ENCODE measurements at regions not wholly inside any gene's neighbourhood (a gene's known extent, or its start where the extent isn't known, plus 50 kb on each side); places are given as distances from the start of the nearest gene placed in this dataset.

- H3K36me3 Mint-ChIP-seq (ENCODE audit: low read depth) = peaks cover 6% of the 10 kb centered on the region
- no peak overlapping the region for H3K4me3 Mint-ChIP-seq
- H3K27me3 Mint-ChIP-seq (ENCODE audit: low read depth) = peaks cover 3% of the 10 kb centered on the region
- H3K9me3 Mint-ChIP-seq = peaks cover 2% of the 10 kb centered on the region
- no peak for DNase-seq (ENCODE audit: low read depth, low spot score)
- H3K27ac Mint-ChIP-seq (ENCODE audit: unreplicated experiment) = no peak overlapping the region
- no peaks in the 10 kb centered on the region for H3K4me1 Mint-ChIP-seq
- no peak for TF ChIP-seq CTCF (conservative IDR thresholded peaks at IDR 0.05)
Observed at GRCh38 chr11:112374486-112375140, 114.0 kb upstream of the PLET1 start.

DNA sequence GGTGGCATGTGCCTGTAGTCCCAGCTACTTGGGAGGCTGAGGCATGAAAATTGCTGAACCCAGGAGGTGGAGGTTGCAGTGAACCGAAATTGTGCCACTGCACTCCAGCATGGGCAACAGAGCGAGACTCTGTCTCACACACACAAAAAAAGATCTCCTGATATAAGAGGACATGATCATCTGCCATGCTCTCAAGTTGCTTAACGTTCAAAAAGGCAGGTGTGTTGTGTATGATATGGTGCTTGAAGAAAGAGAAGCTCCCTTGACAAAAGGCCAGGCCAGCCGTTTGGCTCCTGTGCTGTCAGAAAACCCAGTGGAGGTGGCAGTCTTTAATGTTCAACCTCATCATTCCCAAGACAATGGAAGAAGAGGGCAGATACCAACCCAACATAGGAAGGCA is 117.3 kb upstream of the PLET1 start:
- no peaks in the 10 kb centered on the region for H3K4me1 Mint-ChIP-seq
- peaks cover under 1% of the 10 kb centered on the region for H3K9me3 Mint-ChIP-seq
- no peaks in the 10 kb centered on the region for H3K27me3 Mint-ChIP-seq (ENCODE audit: low read depth)
- no peak overlapping the region for H3K27ac Mint-ChIP-seq (ENCODE audit: unreplicated experiment)
- no peak for TF ChIP-seq CTCF (conservative IDR thresholded peaks at IDR 0.05)
- DNase-seq (ENCODE audit: low read depth, low spot score) = no peak
- no peak overlapping the region for H3K4me3 Mint-ChIP-seq
- peaks cover 5% of the 10 kb centered on the region for H3K36me3 Mint-ChIP-seq (ENCODE audit: low read depth)

- Mint-ChIP-seq H3K36me3 (ENCODE audit: low read depth) (no peaks in the 10 kb centered on the region), H3K9me3 (no peaks in the 10 kb centered on the region), H3K4me1 (no peaks in the 10 kb centered on the region), H3K27me3 (ENCODE audit: low read depth) (peaks cover 3% of the 10 kb centered on the region), H3K4me3 (no peak overlapping the region), H3K27ac (ENCODE audit: unreplicated experiment) (no peak overlapping the region)
- DNase-seq (ENCODE audit: low read depth, low spot score) = no peak
- TF ChIP-seq CTCF (conservative IDR thresholded peaks at IDR 0.05) = no peak
Observed at GRCh38 chr11:112380464-112380863, 119.8 kb upstream of the PLET1 start.

DNA sequence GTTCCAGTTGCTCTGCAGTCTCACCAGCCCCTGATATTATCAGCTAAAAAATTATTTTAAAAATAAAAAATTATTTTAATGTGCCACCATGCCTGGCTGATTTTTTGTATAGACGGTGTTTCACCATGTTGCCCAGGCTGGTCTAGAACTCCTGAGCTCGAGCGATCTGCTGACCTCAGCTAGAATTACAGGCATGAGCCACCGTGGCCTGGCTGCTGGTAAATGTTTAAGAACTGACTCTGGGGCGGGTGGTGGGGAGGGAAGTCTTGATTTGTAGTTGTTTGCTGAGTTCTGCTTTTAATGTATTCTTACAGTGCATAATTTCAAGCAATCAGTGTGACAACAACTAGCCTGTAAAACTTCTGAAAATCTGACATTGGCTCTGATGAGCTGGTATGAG is 120.9 kb upstream of the PLET1 start:
- Mint-ChIP-seq H3K4me3 (no peak overlapping the region), H3K9me3 (peaks cover 3% of the 10 kb centered on the region), H3K4me1 (no peaks in the 10 kb centered on the region), H3K27me3 (ENCODE audit: low read depth) (peaks cover 3% of the 10 kb centered on the region), H3K36me3 (ENCODE audit: low read depth) (no peaks in the 10 kb centered on the region), H3K27ac (ENCODE audit: unreplicated experiment) (no peak overlapping the region)
- TF ChIP-seq CTCF (conservative IDR thresholded peaks at IDR 0.05) = no peak
- no peak for DNase-seq (ENCODE audit: low read depth, low spot score)

DNA sequence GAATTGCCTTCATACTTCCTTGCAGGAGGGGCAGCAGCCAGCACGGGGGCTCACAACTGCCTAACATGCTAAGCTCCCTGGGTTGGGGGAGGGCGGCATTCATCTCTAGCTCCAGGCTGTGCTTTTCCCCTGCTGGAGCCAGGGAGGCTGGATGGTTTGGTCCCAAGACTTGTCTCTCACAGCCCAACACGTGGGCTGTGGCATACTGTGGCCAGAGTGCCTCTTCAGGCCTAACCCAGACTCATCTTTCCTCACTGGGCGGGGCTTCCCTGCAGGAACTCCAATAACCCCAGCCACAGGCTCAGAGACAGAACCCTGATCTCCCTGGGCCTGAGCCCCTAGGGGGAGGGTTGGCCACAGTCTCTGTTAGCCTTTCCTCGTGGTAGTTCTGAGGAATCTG is 121.9 kb upstream of the PLET1 start:
- no peak for DNase-seq (ENCODE audit: low read depth, low spot score)
- Mint-ChIP-seq H3K27me3 (ENCODE audit: low read depth) (peaks cover 3% of the 10 kb centered on the region), H3K36me3 (ENCODE audit: low read depth) (no peaks in the 10 kb centered on the region), H3K4me1 (no peaks in the 10 kb centered on the region), H3K4me3 (no peak overlapping the region), H3K9me3 (peaks cover 3% of the 10 kb centered on the region), H3K27ac (ENCODE audit: unreplicated experiment) (no peak overlapping the region)
- TF ChIP-seq CTCF (conservative IDR thresholded peaks at IDR 0.05) = no peak

All from neural crest cell (in vitro differentiated cells).